ENCODE measurements at regions not wholly inside any gene's neighbourhood (a gene's known extent, or its start where the extent isn't known, plus 50 kb on each side); places are given as distances from the start of the nearest gene placed in this dataset.

DNA sequence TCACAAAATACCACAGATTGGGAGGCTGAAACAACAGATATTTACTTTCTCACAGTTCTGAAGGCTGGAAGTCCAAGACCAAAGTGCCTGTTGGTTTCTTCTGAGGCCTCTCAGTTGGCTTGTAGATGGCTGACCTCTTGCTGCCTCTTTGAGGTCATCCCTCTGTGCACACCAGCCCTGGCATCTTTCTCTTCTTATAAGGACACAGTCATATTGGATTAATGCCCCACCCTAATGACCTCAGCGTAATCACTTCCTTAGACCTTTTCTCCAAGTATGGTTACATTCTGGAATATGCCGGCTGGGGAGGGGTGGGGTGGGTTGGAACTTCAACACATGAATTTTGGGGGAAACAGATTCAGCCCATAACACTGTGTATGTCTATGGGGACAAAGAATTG lies 116.2 kb upstream of the LNX1 start:
- TF ChIP-seq, protein P1, sequence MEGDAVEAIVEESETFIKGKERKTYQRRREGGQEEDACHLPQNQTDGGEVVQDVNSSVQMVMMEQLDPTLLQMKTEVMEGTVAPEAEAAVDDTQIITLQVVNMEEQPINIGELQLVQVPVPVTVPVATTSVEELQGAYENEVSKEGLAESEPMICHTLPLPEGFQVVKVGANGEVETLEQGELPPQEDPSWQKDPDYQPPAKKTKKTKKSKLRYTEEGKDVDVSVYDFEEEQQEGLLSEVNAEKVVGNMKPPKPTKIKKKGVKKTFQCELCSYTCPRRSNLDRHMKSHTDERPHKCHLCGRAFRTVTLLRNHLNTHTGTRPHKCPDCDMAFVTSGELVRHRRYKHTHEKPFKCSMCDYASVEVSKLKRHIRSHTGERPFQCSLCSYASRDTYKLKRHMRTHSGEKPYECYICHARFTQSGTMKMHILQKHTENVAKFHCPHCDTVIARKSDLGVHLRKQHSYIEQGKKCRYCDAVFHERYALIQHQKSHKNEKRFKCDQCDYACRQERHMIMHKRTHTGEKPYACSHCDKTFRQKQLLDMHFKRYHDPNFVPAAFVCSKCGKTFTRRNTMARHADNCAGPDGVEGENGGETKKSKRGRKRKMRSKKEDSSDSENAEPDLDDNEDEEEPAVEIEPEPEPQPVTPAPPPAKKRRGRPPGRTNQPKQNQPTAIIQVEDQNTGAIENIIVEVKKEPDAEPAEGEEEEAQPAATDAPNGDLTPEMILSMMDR (IDR thresholded peaks at IDR 0.05 in 4 of 5, conservative IDR thresholded peaks at IDR 0.05 in 1 of 5): no peak
- TF ChIP-seq POLR2A (IDR thresholded peaks at IDR 0.05): no peak

Data from gastrocnemius medialis (tissue), 4 donors.